HCT116 (cell line): ENCODE measurements at regions not wholly inside any gene's neighbourhood (a gene's known extent, or its start where the extent isn't known, plus 50 kb on each side); places are given as distances from the start of the nearest gene placed in this dataset.

Experiments used
- ATAC-seq: fragments of 200-7000 bp; cut with Tn5 transposase; 2 replicates; pipeline ENCODE4 v1.9.1; 2020; ENCODE audit warnings: mild to moderate bottlenecking, moderate library complexity
- BruUV-seq: library from RNA; stranded (reverse); fragments of 400-500 nt; replicated peaks from 2 replicates; lab custom pipeline; 2021; lab: Mats Ljungman, UMichigan
- CTCF ChIA-PET: fragments of 300-600 bp; sonication (Branson Sonifier 250); formaldehyde crosslinking; loops from one replicate; lab custom pipeline; 2021; ENCODE audit warnings: antibody characterized with exemption; lab: Charles Lee
- POLR2A ChIA-PET: fragments of 300-600, 350-600 bp; sonication (Branson Sonifier 250); formaldehyde crosslinking; loops from one replicate; lab custom pipeline; 2021; ENCODE audit warnings: antibody characterized with exemption; lab: Charles Lee
- RAD21 ChIA-PET, 2 experiments: fragments of 300-600 bp; sonication (Branson Sonifier 250); formaldehyde crosslinking; loops; one replicate each; lab custom pipeline; 2023; ENCODE audit warnings: low total read pairs in 2 of 2; ENCODE audit not compliant: uncharacterized antibody in 2 of 2, unreplicated experiment in 2 of 2, low non-redundant PET in 1 of 2; lab: Charles Lee
- DNase-seq: peaks from one replicate; pipeline ENCODE4 v3.0.0-alpha.2; 2010; ENCODE audit warnings: low read depth, low spot score
- H2AFZ ChIP-seq: fragments of 200-600 bp; shearing (Covaris generic), sonication (generic); 2 replicates; pipeline ENCODE4 v1.6.1; 2017; ENCODE audit warnings: low read depth, mixed run types, mixed read lengths, antibody characterized with exemption, low read length; ENCODE audit not compliant: poor library complexity, severe bottlenecking
- H3K27ac ChIP-seq: 2 replicates; pipeline ENCODE4 v1.5.1; 2012; ENCODE audit warnings: low read depth, low read length
- H3K27me3 ChIP-seq: fragments of 200-600 bp; sonication (generic); 2 replicates; pipeline ENCODE4 v1.6.1; 2016; ENCODE audit warnings: mixed run types, low read length, mixed read lengths; ENCODE audit not compliant: insufficient read depth
- H3K36me3 ChIP-seq, 2 experiments: fragments of 200-500 bp in 1 of 2; fragments of 200-600 bp in 1 of 2; sonication (Bioruptor generic) in 1 of 2; sonication (generic) in 1 of 2; 2 replicates each; pipeline versions ENCODE4 v1.5.1 to v1.6.1; 2014 to 2016; ENCODE audit warnings: low read length in 2 of 2, inconsistent platforms in 1 of 2, mixed read lengths in 1 of 2, mixed run types in 1 of 2; ENCODE audit not compliant: insufficient read depth in 2 of 2, control insufficient read depth in 1 of 2
- H3K4me1 ChIP-seq, 2 experiments: fragments of 200-600 bp in 1 of 2; sonication (generic) in 1 of 2; 2 replicates each; pipeline versions ENCODE4 v1.5.1 to v1.6.1; 2012 to 2017; ENCODE audit warnings: low read length in 2 of 2, inconsistent platforms in 1 of 2, mild to moderate bottlenecking in 1 of 2, mixed read lengths in 1 of 2, mixed run types in 1 of 2, moderate library complexity in 1 of 2; ENCODE audit not compliant: insufficient read depth in 2 of 2, control insufficient read depth in 1 of 2
- H3K4me2 ChIP-seq: fragments of 200-600 bp; sonication (generic); 2 replicates; pipeline ENCODE4 v1.6.1; 2017; ENCODE audit warnings: mixed run types, low read length, mixed read lengths
- H3K4me3 ChIP-seq, 2 experiments: fragments of 200-600 bp in 1 of 2; sonication (generic) in 1 of 2; replicated peaks in 1 of 2; 2 replicates each; pipeline ENCODE4 v1.5.1; 2011 to 2016; ENCODE audit warnings: low read length in 2 of 2, control low read depth in 1 of 2, low read depth in 1 of 2, mild to moderate bottlenecking in 1 of 2, mixed read lengths in 1 of 2, mixed run types in 1 of 2
- H3K79me2 ChIP-seq: fragments of 200-600 bp; sonication (generic); 2 replicates; pipeline ENCODE4 v1.6.1; 2017; ENCODE audit warnings: mild to moderate bottlenecking, mixed run types, low read length, moderate library complexity, mixed read lengths; ENCODE audit not compliant: insufficient read depth
- H3K9ac ChIP-seq: fragments of 200-600 bp; sonication (generic); 2 replicates; pipeline ENCODE4 v1.6.1; 2016; ENCODE audit warnings: low read length, mixed read lengths
- H3K9me2 ChIP-seq: fragments of 200-600 bp; sonication (generic), shearing (Covaris generic); 2 replicates; pipeline ENCODE4 v1.6.1; 2017; ENCODE audit warnings: mixed run types, mild to moderate bottlenecking, moderate library complexity; ENCODE audit not compliant: insufficient read depth
- H3K9me3 ChIP-seq, 2 experiments: fragments of 200-500 bp in 1 of 2; fragments of 200-600 bp in 1 of 2; sonication (Bioruptor generic) in 1 of 2; sonication (generic) in 1 of 2; 2 replicates each; pipeline ENCODE4 v1.6.1; 2014 to 2017; ENCODE audit warnings: low read length in 2 of 2, mixed read lengths in 2 of 2, inconsistent platforms in 1 of 2, low read depth in 1 of 2, mild to moderate bottlenecking in 1 of 2, mixed run types in 1 of 2, moderate library complexity in 1 of 2; ENCODE audit not compliant: control insufficient read depth in 1 of 2, insufficient read depth in 1 of 2
- H4K20me1 ChIP-seq: fragments of 200-600 bp; sonication (generic), shearing (Covaris generic); 2 replicates; pipeline ENCODE4 v1.6.1; 2017; ENCODE audit warnings: mixed run types, mild to moderate bottlenecking, moderate library complexity; ENCODE audit not compliant: insufficient read depth
- ELF1 ChIP-seq: IDR thresholded peaks from 2 replicates; pipeline ENCODE4 v1.6.1; 2012; ENCODE audit warnings: low read depth, borderline replicate concordance
- EZH2 ChIP-seq: fragments of 200-600 bp; sonication (generic); IDR thresholded peaks from 2 replicates; pipeline ENCODE4 v1.6.1; 2017; ENCODE audit warnings: antibody characterized with exemption, mixed run types
- EZH2phosphoT487 ChIP-seq: fragments of 200-600 bp; IDR thresholded peaks from 2 replicates; pipeline ENCODE4 v1.6.1; 2018; ENCODE audit warnings: antibody characterized with exemption, borderline replicate concordance
- FOSL1 ChIP-seq: IDR thresholded peaks from 2 replicates; pipeline ENCODE4 v1.6.1; 2012; ENCODE audit warnings: low read depth
- POLR2A ChIP-seq: IDR thresholded peaks from 2 replicates; pipeline ENCODE4 v1.7.0; 2011; ENCODE audit warnings: borderline replicate concordance; ENCODE audit not compliant: insufficient read depth, insufficient read length; ENCODE audit errors: extremely low read depth
- SP1 ChIP-seq: IDR thresholded peaks from 2 replicates; pipeline ENCODE4 v1.6.1; 2012; ENCODE audit warnings: low read depth
- TCF7L2 ChIP-seq: IDR thresholded peaks from 2 replicates; pipeline ENCODE4 v1.7.0; 2011; ENCODE audit warnings: borderline replicate concordance, inconsistent platforms; ENCODE audit not compliant: insufficient read depth, insufficient read length; ENCODE audit errors: extremely low read depth
- ZNF274 ChIP-seq: fragments of 200-500 bp; sonication (Bioruptor generic); IDR thresholded peaks from 2 replicates; pipeline ENCODE4 v1.6.1; 2014; ENCODE audit warnings: mild to moderate bottlenecking, low read depth, low read length, inconsistent platforms
- intact Hi-C: fragments of 100-400 bp; cut with micrococcal nuclease; formaldehyde crosslinking; loops from 2 replicates; pipeline ENCODE4 v1.10.0; 2022
- TF ChIP-seq, protein P1 (sequence below): IDR thresholded peaks from 2 replicates; pipeline ENCODE4 v1.6.1; 2011; ENCODE audit warnings: mild to moderate bottlenecking, low read length, moderate library complexity; ENCODE audit not compliant: insufficient replicate concordance; ENCODE audit errors: extremely low read depth
- TF ChIP-seq, protein P2 (sequence below): IDR thresholded peaks from 2 replicates; pipeline ENCODE4 v1.6.1; 2012; ENCODE audit warnings: low read depth

DNA sequence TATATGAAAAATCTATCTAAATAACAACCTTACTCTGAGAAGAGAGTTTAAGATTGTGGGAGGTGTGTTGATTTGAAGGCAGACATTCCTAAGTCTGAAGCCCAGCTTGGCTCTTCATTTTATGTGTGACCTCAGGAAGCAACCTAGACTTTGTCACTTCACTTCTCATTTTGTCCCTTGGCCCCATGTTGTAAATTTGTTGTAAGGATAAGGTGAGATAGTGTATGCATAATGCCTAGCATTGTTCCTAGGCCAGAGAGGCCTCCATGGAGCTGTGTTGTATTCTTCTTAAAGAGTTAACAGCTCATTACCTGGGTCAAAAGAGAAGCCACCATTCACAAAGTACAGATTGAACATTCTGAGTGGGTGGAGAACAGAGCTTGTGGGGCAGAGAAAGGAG is 1084.4 kb upstream of the SLIT2 start:
- H3K9me3 ChIP-seq = no peaks in the 10 kb centered on the region
- no peaks in the 10 kb centered on the region for H3K36me3 ChIP-seq
- no peaks in the 10 kb centered on the region for H3K9me2 ChIP-seq
- CTCF ChIA-PET = no interaction called here
- no peak overlapping the region for H2AFZ ChIP-seq
- RAD21 ChIA-PET = no interaction called here
- POLR2A ChIA-PET = no interaction called here
- no peaks in the 10 kb centered on the region for H3K79me2 ChIP-seq
- H3K27ac ChIP-seq = no peak overlapping the region
- no TSS peak for BruUV-seq
- intact Hi-C loops = no loop called here
- no peaks in the 10 kb centered on the region for H3K27me3 ChIP-seq
- no peak overlapping the region for H3K9ac ChIP-seq
- H3K4me1 ChIP-seq = no peaks in the 10 kb centered on the region
- H4K20me1 ChIP-seq = no peaks in the 10 kb centered on the region
- no peak for TF ChIP-seq SP1
- TF ChIP-seq EZH2phosphoT487 = no peak
- TF ChIP-seq ELF1 = no peak
- no peak for TF ChIP-seq POLR2A
- TF ChIP-seq, protein P1, sequence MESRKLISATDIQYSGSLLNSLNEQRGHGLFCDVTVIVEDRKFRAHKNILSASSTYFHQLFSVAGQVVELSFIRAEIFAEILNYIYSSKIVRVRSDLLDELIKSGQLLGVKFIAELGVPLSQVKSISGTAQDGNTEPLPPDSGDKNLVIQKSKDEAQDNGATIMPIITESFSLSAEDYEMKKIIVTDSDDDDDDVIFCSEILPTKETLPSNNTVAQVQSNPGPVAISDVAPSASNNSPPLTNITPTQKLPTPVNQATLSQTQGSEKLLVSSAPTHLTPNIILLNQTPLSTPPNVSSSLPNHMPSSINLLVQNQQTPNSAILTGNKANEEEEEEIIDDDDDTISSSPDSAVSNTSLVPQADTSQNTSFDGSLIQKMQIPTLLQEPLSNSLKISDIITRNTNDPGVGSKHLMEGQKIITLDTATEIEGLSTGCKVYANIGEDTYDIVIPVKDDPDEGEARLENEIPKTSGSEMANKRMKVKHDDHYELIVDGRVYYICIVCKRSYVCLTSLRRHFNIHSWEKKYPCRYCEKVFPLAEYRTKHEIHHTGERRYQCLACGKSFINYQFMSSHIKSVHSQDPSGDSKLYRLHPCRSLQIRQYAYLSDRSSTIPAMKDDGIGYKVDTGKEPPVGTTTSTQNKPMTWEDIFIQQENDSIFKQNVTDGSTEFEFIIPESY = no peak
- TF ChIP-seq FOSL1 = no peak
- TF ChIP-seq, protein P2, sequence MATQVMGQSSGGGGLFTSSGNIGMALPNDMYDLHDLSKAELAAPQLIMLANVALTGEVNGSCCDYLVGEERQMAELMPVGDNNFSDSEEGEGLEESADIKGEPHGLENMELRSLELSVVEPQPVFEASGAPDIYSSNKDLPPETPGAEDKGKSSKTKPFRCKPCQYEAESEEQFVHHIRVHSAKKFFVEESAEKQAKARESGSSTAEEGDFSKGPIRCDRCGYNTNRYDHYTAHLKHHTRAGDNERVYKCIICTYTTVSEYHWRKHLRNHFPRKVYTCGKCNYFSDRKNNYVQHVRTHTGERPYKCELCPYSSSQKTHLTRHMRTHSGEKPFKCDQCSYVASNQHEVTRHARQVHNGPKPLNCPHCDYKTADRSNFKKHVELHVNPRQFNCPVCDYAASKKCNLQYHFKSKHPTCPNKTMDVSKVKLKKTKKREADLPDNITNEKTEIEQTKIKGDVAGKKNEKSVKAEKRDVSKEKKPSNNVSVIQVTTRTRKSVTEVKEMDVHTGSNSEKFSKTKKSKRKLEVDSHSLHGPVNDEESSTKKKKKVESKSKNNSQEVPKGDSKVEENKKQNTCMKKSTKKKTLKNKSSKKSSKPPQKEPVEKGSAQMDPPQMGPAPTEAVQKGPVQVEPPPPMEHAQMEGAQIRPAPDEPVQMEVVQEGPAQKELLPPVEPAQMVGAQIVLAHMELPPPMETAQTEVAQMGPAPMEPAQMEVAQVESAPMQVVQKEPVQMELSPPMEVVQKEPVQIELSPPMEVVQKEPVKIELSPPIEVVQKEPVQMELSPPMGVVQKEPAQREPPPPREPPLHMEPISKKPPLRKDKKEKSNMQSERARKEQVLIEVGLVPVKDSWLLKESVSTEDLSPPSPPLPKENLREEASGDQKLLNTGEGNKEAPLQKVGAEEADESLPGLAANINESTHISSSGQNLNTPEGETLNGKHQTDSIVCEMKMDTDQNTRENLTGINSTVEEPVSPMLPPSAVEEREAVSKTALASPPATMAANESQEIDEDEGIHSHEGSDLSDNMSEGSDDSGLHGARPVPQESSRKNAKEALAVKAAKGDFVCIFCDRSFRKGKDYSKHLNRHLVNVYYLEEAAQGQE = no peak
- TF ChIP-seq TCF7L2 = no peak
- TF ChIP-seq ZNF274 = no peak
- TF ChIP-seq EZH2 = no peak
- H3K4me3 ChIP-seq = no peak overlapping the region
- DNase-seq (no peak), ATAC-seq (no peak)
- no peak overlapping the region for H3K4me2 ChIP-seq
